ENCODE measurements at regions not wholly inside any gene's neighbourhood (a gene's known extent, or its start where the extent isn't known, plus 50 kb on each side); places are given as distances from the start of the nearest gene placed in this dataset.

DNA sequence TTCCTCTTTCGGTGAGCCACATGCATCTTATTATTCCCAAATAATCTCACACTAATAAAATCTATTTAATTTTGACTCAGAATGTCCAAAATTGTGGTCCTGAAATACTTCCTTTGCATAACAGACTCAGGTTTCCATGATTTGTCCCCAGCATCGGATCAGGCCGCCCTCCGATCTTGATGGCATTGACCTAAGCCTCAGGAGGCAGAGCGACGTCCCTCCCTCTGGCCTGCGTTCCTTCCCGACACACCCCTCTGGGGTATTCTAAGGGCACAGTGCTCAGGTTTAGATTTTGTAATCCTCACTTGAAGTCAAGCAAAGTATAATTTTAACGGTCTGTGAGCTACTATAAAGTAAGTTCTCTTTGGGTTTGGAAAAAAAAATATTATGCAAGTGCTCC lies 857.7 kb downstream of the GALR1 start:
- TF ChIP-seq POLR2AphosphoS5 (IDR thresholded peaks at IDR 0.05; ENCODE audit: low read depth, low read length), result no peak
- TF ChIP-seq TAF1 (IDR thresholded peaks at IDR 0.05; ENCODE audit: borderline replicate concordance, insufficient read depth, low read length), result no peak
- TF ChIP-seq, protein P1, sequence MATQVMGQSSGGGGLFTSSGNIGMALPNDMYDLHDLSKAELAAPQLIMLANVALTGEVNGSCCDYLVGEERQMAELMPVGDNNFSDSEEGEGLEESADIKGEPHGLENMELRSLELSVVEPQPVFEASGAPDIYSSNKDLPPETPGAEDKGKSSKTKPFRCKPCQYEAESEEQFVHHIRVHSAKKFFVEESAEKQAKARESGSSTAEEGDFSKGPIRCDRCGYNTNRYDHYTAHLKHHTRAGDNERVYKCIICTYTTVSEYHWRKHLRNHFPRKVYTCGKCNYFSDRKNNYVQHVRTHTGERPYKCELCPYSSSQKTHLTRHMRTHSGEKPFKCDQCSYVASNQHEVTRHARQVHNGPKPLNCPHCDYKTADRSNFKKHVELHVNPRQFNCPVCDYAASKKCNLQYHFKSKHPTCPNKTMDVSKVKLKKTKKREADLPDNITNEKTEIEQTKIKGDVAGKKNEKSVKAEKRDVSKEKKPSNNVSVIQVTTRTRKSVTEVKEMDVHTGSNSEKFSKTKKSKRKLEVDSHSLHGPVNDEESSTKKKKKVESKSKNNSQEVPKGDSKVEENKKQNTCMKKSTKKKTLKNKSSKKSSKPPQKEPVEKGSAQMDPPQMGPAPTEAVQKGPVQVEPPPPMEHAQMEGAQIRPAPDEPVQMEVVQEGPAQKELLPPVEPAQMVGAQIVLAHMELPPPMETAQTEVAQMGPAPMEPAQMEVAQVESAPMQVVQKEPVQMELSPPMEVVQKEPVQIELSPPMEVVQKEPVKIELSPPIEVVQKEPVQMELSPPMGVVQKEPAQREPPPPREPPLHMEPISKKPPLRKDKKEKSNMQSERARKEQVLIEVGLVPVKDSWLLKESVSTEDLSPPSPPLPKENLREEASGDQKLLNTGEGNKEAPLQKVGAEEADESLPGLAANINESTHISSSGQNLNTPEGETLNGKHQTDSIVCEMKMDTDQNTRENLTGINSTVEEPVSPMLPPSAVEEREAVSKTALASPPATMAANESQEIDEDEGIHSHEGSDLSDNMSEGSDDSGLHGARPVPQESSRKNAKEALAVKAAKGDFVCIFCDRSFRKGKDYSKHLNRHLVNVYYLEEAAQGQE (IDR thresholded peaks at IDR 0.05; ENCODE audit: insufficient read depth in 1 of 2, low read depth in 2 of 2, low read length in 2 of 2), result no peak
- TF ChIP-seq SIN3A (IDR thresholded peaks at IDR 0.05; ENCODE audit: borderline replicate concordance, insufficient read depth, low read length), result no peak
- TF ChIP-seq FOXP2 (optimal IDR thresholded peaks at IDR 0.05; ENCODE audit: borderline replicate concordance, extremely low read depth, extremely low read length, insufficient read depth), result no peak

DNA sequence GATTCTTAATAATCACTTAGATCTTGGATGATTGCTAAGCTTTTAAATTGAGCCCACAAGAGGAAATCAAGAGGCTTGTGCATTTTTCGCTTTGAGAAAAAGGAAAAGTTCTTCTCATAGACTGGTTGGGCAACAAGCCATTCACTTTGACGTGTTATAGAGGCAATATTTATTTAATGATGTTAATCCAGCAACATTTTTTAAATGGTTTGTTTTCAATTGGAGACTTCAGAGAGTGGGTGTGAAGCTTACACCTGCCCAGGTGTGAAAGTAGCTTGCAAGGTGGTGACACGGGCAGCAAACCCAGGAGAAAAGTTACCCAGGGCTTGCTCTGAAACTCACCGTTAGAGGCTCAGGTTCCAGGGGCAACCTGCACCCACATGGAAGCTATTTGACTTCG lies 858.9 kb downstream of the GALR1 start:
- TF ChIP-seq TAF1 (IDR thresholded peaks at IDR 0.05; ENCODE audit: borderline replicate concordance, insufficient read depth, low read length) (no peak), SIN3A (IDR thresholded peaks at IDR 0.05; ENCODE audit: borderline replicate concordance, insufficient read depth, low read length) (no peak), POLR2AphosphoS5 (IDR thresholded peaks at IDR 0.05; ENCODE audit: low read depth, low read length) (no peak), FOXP2 (optimal IDR thresholded peaks at IDR 0.05; ENCODE audit: borderline replicate concordance, extremely low read depth, extremely low read length, insufficient read depth) (no peak)
- TF ChIP-seq, protein P1 (IDR thresholded peaks at IDR 0.05; ENCODE audit: insufficient read depth in 1 of 2, low read depth in 2 of 2, low read length in 2 of 2), result no peak

GRCh38 chr18:78113136-78113939 lies 863.7 kb downstream of the GALR1 start:
- no peak for TF ChIP-seq FOXP2 (optimal IDR thresholded peaks at IDR 0.05; ENCODE audit: borderline replicate concordance, extremely low read depth, extremely low read length, insufficient read depth)
- no peak for TF ChIP-seq POLR2AphosphoS5 (IDR thresholded peaks at IDR 0.05; ENCODE audit: low read depth, low read length)
- TF ChIP-seq, protein P1 (IDR thresholded peaks at IDR 0.05; ENCODE audit: insufficient read depth in 1 of 2, low read depth in 2 of 2, low read length in 2 of 2), result no peak
- TF ChIP-seq TAF1 (IDR thresholded peaks at IDR 0.05; ENCODE audit: borderline replicate concordance, insufficient read depth, low read length), result no peak
- TF ChIP-seq SIN3A (IDR thresholded peaks at IDR 0.05; ENCODE audit: borderline replicate concordance, insufficient read depth, low read length), result no peak

DNA sequence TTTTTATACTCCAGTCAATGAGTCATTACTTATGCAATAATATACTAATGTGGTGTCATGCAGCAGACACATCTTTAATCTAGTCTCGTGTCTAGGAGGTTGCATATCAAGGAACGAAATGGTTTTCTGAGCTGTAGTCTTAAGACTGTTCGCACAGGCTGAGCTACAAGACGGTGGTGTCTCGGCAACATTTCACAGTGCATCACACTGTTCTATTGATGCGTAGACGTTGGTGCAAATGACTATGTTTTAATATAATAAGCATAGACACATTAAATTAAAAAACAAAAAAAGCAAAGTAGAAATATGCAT lies 864.2 kb downstream of the GALR1 start:
- TF ChIP-seq TAF1 (IDR thresholded peaks at IDR 0.05; ENCODE audit: borderline replicate concordance, insufficient read depth, low read length), result no peak
- no peak for TF ChIP-seq FOXP2 (optimal IDR thresholded peaks at IDR 0.05; ENCODE audit: borderline replicate concordance, extremely low read depth, extremely low read length, insufficient read depth)
- TF ChIP-seq, protein P1 (IDR thresholded peaks at IDR 0.05; ENCODE audit: insufficient read depth in 1 of 2, low read depth in 2 of 2, low read length in 2 of 2), result no peak
- TF ChIP-seq POLR2AphosphoS5 (IDR thresholded peaks at IDR 0.05; ENCODE audit: low read depth, low read length), result no peak
- TF ChIP-seq SIN3A (IDR thresholded peaks at IDR 0.05; ENCODE audit: borderline replicate concordance, insufficient read depth, low read length), result no peak
